H1 (cell line): ENCODE measurements at regions not wholly inside any gene's neighbourhood (a gene's known extent, or its start where the extent isn't known, plus 50 kb on each side); places are given as distances from the start of the nearest gene placed in this dataset.

Experiments
- EP300 ChIP-seq, 2 experiments: IDR thresholded peaks; 1 replicate in 1 of 2; 2 replicates in 1 of 2; pipeline ENCODE4 v1.6.1; 2011 to 2012; ENCODE audit warnings: low read depth in 2 of 2, low read length in 2 of 2, mild to moderate bottlenecking in 2 of 2, borderline replicate concordance in 1 of 2, inconsistent platforms in 1 of 2, moderate library complexity in 1 of 2
- EZH2 ChIP-seq: fragments of 200-600 bp; sonication (generic); IDR thresholded peaks from 2 replicates; pipeline ENCODE4 v1.7.1; 2012; ENCODE audit warnings: low read depth, mild to moderate bottlenecking, moderate library complexity, low read length, inconsistent platforms; ENCODE audit not compliant: severe bottlenecking
- TCF12 ChIP-seq: IDR thresholded peaks from 2 replicates; pipeline ENCODE4 v1.6.1; 2011; ENCODE audit warnings: low read depth, mild to moderate bottlenecking, low read length
- TF ChIP-seq, protein P1 (sequence below), 3 experiments: IDR thresholded peaks; 1 replicate in 2 of 3; 2 replicates in 1 of 3; pipeline versions ENCODE4 v1.5.1 to v1.6.1; 2011; ENCODE audit warnings: low read length in 3 of 3, mild to moderate bottlenecking in 3 of 3, inconsistent platforms in 2 of 3, low read depth in 1 of 3, moderate library complexity in 1 of 3; ENCODE audit not compliant: insufficient read depth in 1 of 3; ENCODE audit errors: control extremely low read depth in 1 of 3
- TF ChIP-seq, protein P2 (sequence below): IDR thresholded peaks from 2 replicates; pipeline ENCODE4 v1.6.1; 2011; ENCODE audit warnings: low read length, improper control_type of control experiment

DNA sequence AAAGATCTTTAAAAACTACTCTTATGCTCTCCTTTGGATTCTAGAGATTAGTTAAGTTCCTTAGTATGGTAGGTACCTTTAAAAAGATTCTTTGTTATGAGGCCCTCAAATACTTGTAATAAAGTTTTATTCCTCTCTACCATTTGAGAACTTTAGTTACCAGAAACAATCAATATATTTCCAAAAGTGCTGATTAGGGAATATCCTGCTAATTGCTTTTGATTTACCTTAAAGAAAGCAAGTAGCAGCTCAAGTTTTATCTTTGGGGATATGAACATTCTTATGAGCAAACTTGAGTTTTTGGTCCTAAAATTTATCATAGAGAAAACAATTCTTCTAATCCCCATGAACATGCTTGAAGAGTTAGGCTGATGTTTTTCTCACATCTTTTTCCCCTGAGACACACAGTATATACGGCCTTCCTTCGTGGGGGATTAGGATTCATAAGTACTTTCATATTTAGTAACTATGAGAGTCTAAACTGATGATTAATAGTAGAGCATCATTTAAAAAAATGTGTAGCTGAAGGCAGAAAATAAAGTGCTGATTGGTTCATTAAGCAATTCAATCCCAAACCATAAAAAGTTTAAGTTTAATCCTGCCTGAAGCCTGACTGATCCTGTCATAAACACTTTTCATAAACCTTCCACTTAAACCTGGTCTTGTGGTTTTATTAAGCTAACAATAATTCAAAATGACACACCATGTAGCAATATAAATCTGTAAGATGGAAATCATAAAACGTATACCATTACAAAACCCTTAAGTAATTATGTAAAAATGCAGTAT, 380.5 kb upstream of the FBXO33 start:
- TF ChIP-seq, protein P1, sequence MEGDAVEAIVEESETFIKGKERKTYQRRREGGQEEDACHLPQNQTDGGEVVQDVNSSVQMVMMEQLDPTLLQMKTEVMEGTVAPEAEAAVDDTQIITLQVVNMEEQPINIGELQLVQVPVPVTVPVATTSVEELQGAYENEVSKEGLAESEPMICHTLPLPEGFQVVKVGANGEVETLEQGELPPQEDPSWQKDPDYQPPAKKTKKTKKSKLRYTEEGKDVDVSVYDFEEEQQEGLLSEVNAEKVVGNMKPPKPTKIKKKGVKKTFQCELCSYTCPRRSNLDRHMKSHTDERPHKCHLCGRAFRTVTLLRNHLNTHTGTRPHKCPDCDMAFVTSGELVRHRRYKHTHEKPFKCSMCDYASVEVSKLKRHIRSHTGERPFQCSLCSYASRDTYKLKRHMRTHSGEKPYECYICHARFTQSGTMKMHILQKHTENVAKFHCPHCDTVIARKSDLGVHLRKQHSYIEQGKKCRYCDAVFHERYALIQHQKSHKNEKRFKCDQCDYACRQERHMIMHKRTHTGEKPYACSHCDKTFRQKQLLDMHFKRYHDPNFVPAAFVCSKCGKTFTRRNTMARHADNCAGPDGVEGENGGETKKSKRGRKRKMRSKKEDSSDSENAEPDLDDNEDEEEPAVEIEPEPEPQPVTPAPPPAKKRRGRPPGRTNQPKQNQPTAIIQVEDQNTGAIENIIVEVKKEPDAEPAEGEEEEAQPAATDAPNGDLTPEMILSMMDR (IDR thresholded peaks at IDR 0.05; ENCODE audit: control extremely low read depth in 1 of 3, insufficient read depth in 1 of 3, low read depth in 1 of 3, low read length in 3 of 3): no peak
- TF ChIP-seq TCF12 (no peak), EZH2 (no peak), EP300 (IDR thresholded peaks at IDR 0.05; ENCODE audit: borderline replicate concordance in 1 of 2, low read depth in 2 of 2, low read length in 2 of 2) (no peak)
- TF ChIP-seq, protein P2, sequence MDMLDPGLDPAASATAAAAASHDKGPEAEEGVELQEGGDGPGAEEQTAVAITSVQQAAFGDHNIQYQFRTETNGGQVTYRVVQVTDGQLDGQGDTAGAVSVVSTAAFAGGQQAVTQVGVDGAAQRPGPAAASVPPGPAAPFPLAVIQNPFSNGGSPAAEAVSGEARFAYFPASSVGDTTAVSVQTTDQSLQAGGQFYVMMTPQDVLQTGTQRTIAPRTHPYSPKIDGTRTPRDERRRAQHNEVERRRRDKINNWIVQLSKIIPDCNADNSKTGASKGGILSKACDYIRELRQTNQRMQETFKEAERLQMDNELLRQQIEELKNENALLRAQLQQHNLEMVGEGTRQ: no peak
